ENCODE measurements at regions not wholly inside any gene's neighbourhood (a gene's known extent, or its start where the extent isn't known, plus 50 kb on each side); places are given as distances from the start of the nearest gene placed in this dataset.

- no peak overlapping the region for H3K27ac ChIP-seq (replicated peaks)
- DNase-seq (ENCODE audit: low read depth in 1 of 2, low spot score in 1 of 2), result no peak
- no peak overlapping the region for H3K4me3 ChIP-seq (replicated peaks; ENCODE audit: insufficient read depth, low read length)
- no peak for TF ChIP-seq GABPA (IDR thresholded peaks at IDR 0.05; ENCODE audit: low read depth)
- no peak for TF ChIP-seq POLR2AphosphoS5 (IDR thresholded peaks at IDR 0.05; ENCODE audit: low read depth)
- TF ChIP-seq SPI1 (IDR thresholded peaks at IDR 0.05; ENCODE audit: borderline replicate concordance, low read depth), result no peak
- TF ChIP-seq, protein P1, sequence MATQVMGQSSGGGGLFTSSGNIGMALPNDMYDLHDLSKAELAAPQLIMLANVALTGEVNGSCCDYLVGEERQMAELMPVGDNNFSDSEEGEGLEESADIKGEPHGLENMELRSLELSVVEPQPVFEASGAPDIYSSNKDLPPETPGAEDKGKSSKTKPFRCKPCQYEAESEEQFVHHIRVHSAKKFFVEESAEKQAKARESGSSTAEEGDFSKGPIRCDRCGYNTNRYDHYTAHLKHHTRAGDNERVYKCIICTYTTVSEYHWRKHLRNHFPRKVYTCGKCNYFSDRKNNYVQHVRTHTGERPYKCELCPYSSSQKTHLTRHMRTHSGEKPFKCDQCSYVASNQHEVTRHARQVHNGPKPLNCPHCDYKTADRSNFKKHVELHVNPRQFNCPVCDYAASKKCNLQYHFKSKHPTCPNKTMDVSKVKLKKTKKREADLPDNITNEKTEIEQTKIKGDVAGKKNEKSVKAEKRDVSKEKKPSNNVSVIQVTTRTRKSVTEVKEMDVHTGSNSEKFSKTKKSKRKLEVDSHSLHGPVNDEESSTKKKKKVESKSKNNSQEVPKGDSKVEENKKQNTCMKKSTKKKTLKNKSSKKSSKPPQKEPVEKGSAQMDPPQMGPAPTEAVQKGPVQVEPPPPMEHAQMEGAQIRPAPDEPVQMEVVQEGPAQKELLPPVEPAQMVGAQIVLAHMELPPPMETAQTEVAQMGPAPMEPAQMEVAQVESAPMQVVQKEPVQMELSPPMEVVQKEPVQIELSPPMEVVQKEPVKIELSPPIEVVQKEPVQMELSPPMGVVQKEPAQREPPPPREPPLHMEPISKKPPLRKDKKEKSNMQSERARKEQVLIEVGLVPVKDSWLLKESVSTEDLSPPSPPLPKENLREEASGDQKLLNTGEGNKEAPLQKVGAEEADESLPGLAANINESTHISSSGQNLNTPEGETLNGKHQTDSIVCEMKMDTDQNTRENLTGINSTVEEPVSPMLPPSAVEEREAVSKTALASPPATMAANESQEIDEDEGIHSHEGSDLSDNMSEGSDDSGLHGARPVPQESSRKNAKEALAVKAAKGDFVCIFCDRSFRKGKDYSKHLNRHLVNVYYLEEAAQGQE (IDR thresholded peaks at IDR 0.05; ENCODE audit: insufficient replicate concordance, low read depth), result no peak
- no peak for TF ChIP-seq CTCF (IDR thresholded peaks at IDR 0.05; ENCODE audit: insufficient read depth, low read length)
- H3K27me3 ChIP-seq (ENCODE audit: insufficient read depth, poor library complexity, severe bottlenecking), result no peaks in the 10 kb centered on the region
Measured at GRCh38 chr15:99446565-99447496, 119.0 kb upstream of the MEF2A start.

DNA sequence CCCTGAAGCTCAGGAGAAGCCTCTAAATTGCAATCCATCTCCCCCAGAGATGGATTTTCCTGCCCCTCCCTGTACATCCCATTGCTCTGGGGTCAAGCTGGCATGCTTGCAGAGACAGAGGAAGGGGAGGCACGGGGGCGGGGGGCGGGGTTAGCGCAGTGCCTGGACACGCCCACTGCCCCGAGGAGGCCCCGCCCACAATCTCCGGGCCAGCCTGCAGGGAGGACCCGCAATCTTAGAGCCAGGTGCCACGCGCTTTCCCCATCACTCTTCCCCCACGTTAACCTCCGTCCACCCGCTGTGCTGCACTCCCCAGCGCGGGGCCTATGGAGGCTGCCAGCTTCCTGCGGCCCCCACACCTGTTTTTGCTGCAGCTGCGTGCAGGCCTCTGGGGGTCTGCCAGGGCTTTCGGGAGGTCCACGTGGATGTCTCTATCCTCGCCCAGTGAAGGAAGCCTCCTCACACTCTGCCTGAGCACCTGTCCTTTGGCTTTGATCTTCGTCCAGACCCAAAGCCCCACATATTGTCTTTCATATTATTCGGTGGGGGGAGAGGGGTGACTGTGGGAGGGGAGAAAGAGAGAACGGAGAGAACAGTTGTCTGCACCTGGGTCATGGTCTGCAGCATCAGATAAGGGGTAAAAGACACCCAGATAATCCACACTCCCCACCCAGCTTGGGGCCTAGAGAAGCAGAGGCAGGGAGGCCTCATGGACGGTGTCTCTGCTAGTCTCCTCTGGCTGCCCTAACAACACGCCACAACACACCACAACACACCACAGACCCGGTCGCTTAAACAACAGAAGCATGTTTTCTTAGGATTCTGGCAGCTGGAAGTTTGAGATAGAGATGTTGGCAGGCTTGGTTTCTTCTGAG, 118.0 kb upstream of the MEF2A start:
- Histone ChIP-seq H3K27ac (replicated peaks) (no peak overlapping the region), H3K27me3 (ENCODE audit: insufficient read depth, poor library complexity, severe bottlenecking) (no peaks in the 10 kb centered on the region), H3K4me3 (replicated peaks; ENCODE audit: insufficient read depth, low read length) (no peak overlapping the region)
- no peak for TF ChIP-seq CTCF (IDR thresholded peaks at IDR 0.05; ENCODE audit: insufficient read depth, low read length)
- TF ChIP-seq, protein P1 (IDR thresholded peaks at IDR 0.05; ENCODE audit: insufficient replicate concordance, low read depth), result no peak
- no peak for TF ChIP-seq SPI1 (IDR thresholded peaks at IDR 0.05; ENCODE audit: borderline replicate concordance, low read depth)
- TF ChIP-seq POLR2AphosphoS5 (IDR thresholded peaks at IDR 0.05; ENCODE audit: low read depth), result no peak
- TF ChIP-seq GABPA (IDR thresholded peaks at IDR 0.05; ENCODE audit: low read depth), result no peak
- DNase-seq (ENCODE audit: low read depth in 1 of 2, low spot score in 1 of 2), result no peak

DNA sequence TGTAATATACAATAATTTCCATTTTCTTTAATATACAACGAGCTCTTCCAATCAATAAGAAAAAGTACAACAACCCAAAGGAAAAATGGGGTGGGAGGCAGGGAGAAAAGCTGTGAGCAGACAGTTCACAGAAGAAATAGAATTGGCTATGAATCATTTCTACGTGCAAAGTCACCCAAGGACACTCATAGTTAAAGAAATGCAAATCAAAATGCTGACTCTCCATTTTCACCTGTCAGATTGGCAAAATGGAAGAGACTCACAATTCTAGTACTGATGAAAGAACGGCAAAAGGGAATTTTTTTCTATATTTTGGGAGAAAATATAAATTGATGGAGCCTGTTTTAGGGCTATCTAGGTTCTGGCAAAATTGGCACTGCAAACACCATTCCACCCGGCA, 116.3 kb upstream of the MEF2A start:
- no peak overlapping the region for H3K4me3 ChIP-seq (replicated peaks; ENCODE audit: insufficient read depth, low read length)
- no peak for DNase-seq (ENCODE audit: low read depth in 1 of 2, low spot score in 1 of 2)
- no peak overlapping the region for H3K27ac ChIP-seq (replicated peaks)
- TF ChIP-seq GABPA (IDR thresholded peaks at IDR 0.05; ENCODE audit: low read depth) (no peak), SPI1 (IDR thresholded peaks at IDR 0.05; ENCODE audit: borderline replicate concordance, low read depth) (no peak), CTCF (IDR thresholded peaks at IDR 0.05; ENCODE audit: insufficient read depth, low read length) (no peak), POLR2AphosphoS5 (IDR thresholded peaks at IDR 0.05; ENCODE audit: low read depth) (no peak)
- TF ChIP-seq, protein P1 (IDR thresholded peaks at IDR 0.05; ENCODE audit: insufficient replicate concordance, low read depth), result no peak
- no peaks in the 10 kb centered on the region for H3K27me3 ChIP-seq (ENCODE audit: insufficient read depth, poor library complexity, severe bottlenecking)

All from HL-60 (cell line).